SK-MEL-5 (cell line): ENCODE measurements at regions not wholly inside any gene's neighbourhood (a gene's known extent, or its start where the extent isn't known, plus 50 kb on each side); places are given as distances from the start of the nearest gene placed in this dataset.

Experiments used
- DNase-seq: peaks from one replicate; pipeline ENCODE4 v3.0.0-alpha.2; 2016; ENCODE audit warnings: low read depth, low spot score
- in situ Hi-C: cut with HindIII; loops from 2 replicates; pipeline ENCODE4 v1.10.0; 2016; ENCODE audit warnings: low sequenced_read_pairs, high pct_unique_total_duplicates, low pct_unique_long_range_greater_than_20kb

- DNase-seq = peak; percentile 25
- in situ Hi-C loops = no loop called here
These were observed 480.9 kb downstream of the CDK5RAP2 start for GRCh38 chr9:120099065-120099464.

- in situ Hi-C loops = no loop called here
These were observed 481.4 kb downstream of the CDK5RAP2 start for GRCh38 chr9:120098584-120098983.

GRCh38 chr9:120091206-120091605 lies 488.8 kb downstream of the CDK5RAP2 start:
- in situ Hi-C loops = no loop called here

More at GRCh38 chr9:120098584-120098983, 481.4 kb downstream of the CDK5RAP2 start:
- no peak for DNase-seq

GRCh38 chr9:120080849-120081248 lies 499.1 kb downstream of the CDK5RAP2 start:
- in situ Hi-C loops = no loop called here
- no peak for DNase-seq

More at GRCh38 chr9:120091206-120091605, 488.8 kb downstream of the CDK5RAP2 start:
- DNase-seq = no peak

- in situ Hi-C loops = no loop called here
- no peak for DNase-seq
These were observed 501.9 kb downstream of the CDK5RAP2 start for GRCh38 chr9:120078112-120078511.

- in situ Hi-C loops = no loop called here
- DNase-seq = no peak
These were observed 508.2 kb downstream of the CDK5RAP2 start for GRCh38 chr9:120071760-120072159.

GRCh38 chr9:120066315-120066714 lies 513.7 kb downstream of the CDK5RAP2 start:
- no peak for DNase-seq
- in situ Hi-C loops = no loop called here

GRCh38 chr9:120065151-120065550 lies 514.8 kb downstream of the CDK5RAP2 start:
- in situ Hi-C loops = no loop called here
- DNase-seq = no peak

GRCh38 chr9:120045011-120045410 lies 535.0 kb downstream of the CDK5RAP2 start:
- no peak for DNase-seq
- in situ Hi-C loops = no loop called here

- peak; percentile 14 for DNase-seq
- in situ Hi-C loops = no loop called here
These were observed 536.5 kb downstream of the CDK5RAP2 start for GRCh38 chr9:120043448-120043847.

GRCh38 chr9:120040896-120041295 lies 539.1 kb downstream of the CDK5RAP2 start:
- in situ Hi-C loops = no loop called here

GRCh38 chr9:120038342-120038741 lies 541.6 kb downstream of the CDK5RAP2 start:
- DNase-seq = no peak
- in situ Hi-C loops = no loop called here

More at GRCh38 chr9:120040896-120041295, 539.1 kb downstream of the CDK5RAP2 start:
- no peak for DNase-seq

GRCh38 chr9:120032639-120033038 lies 547.3 kb downstream of the CDK5RAP2 start:
- peak; percentile 48 for DNase-seq

GRCh38 chr9:120030847-120031246 lies 549.1 kb downstream of the CDK5RAP2 start:
- no peak for DNase-seq
- in situ Hi-C loops = no loop called here

More at GRCh38 chr9:120032639-120033038, 547.3 kb downstream of the CDK5RAP2 start:
- in situ Hi-C loops = no loop called here

GRCh38 chr9:120018550-120018949 lies 561.4 kb downstream of the CDK5RAP2 start:
- in situ Hi-C loops = no loop called here

GRCh38 chr9:120018037-120018436 lies 561.9 kb downstream of the CDK5RAP2 start:
- in situ Hi-C loops = no loop called here
- no peak for DNase-seq

More at GRCh38 chr9:120018550-120018949, 561.4 kb downstream of the CDK5RAP2 start:
- DNase-seq = no peak

GRCh38 chr9:120016231-120016630 lies 563.7 kb downstream of the CDK5RAP2 start:
- in situ Hi-C loops = no loop called here
- DNase-seq = no peak

- no peak for DNase-seq
- in situ Hi-C loops = no loop called here
These were observed 565.2 kb downstream of the CDK5RAP2 start for GRCh38 chr9:120014796-120015195.

GRCh38 chr9:120009856-120010255 lies 570.1 kb downstream of the CDK5RAP2 start:
- DNase-seq = no peak
- in situ Hi-C loops = no loop called here

- in situ Hi-C loops = no loop called here
- no peak for DNase-seq
These were observed 578.4 kb downstream of the CDK5RAP2 start for GRCh38 chr9:120001536-120001935.
